Astrocyte (in vitro differentiated cells and primary cell): ENCODE measurements at regions not wholly inside any gene's neighbourhood (a gene's known extent, or its start where the extent isn't known, plus 50 kb on each side); places are given as distances from the start of the nearest gene placed in this dataset.

Experiments used
- CTCF ChIP-seq: IDR thresholded peaks from 2 replicates; pipeline ENCODE4 v1.5.1; 2011; ENCODE audit warnings: low read depth, mild to moderate bottlenecking, inconsistent platforms, low read length, moderate library complexity; ENCODE audit not compliant: insufficient read depth
- EZH2 ChIP-seq: IDR thresholded peaks from 2 replicates; pipeline ENCODE4 v1.6.1; 2012; ENCODE audit warnings: mild to moderate bottlenecking, low read length, inconsistent platforms; ENCODE audit not compliant: insufficient read depth

- TF ChIP-seq CTCF (no peak), EZH2 (no peak)
Measured at GRCh38 chr5:136726506-136726905, 361.2 kb upstream of the TRPC7 start.
